ENCODE measurements at regions not wholly inside any gene's neighbourhood (a gene's known extent, or its start where the extent isn't known, plus 50 kb on each side); places are given as distances from the start of the nearest gene placed in this dataset.
"Not testable (repeated sequence)": the region's sequence is repeated elsewhere in the genome, so short reads cannot be mapped to it uniquely, and the experiment has no call there.

DNA sequence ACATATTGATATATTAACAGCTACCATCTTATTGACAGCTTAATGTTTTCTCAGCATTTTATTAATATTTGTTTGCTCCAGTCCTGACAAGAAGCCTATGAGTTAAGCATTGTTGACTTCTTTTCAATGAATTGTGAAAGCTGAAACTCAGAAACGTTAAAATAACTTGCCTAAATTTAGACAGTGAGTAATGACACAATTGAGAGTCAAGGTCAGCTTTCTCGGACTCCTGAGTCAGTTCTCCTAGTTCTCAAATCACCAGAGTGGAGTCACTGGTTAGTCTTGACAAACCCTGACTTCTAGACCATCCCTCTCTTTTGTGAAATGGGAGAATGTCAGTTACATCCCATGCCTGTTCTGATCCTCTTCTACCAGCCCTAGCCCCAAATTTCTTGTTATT lies 222.7 kb upstream of the ACO1 start:
- Mint-ChIP-seq H3K36me3 (ENCODE audit: insufficient read depth, unreplicated experiment) (no peaks in the 10 kb centered on the region), H3K9me3 (ENCODE audit: unreplicated experiment) (no peaks in the 10 kb centered on the region), H3K27me3 (ENCODE audit: insufficient read depth, unreplicated experiment) (no peaks in the 10 kb centered on the region), H3K4me3 (ENCODE audit: unreplicated experiment) (no peak overlapping the region), H3K27ac (ENCODE audit: unreplicated experiment) (no peak overlapping the region), H3K4me1 (ENCODE audit: low read depth, unreplicated experiment) (no peaks in the 10 kb centered on the region)
- no peaks in the 10 kb centered on the region for H3K9me3 ChIP-seq
- no peak overlapping the region for H3K4me3 ChIP-seq (ENCODE audit: low read depth, low read length)
- no peaks in the 10 kb centered on the region for H3K4me1 ChIP-seq
- ChIA-PET POLR2A (no interaction called here), CTCF (no interaction called here)
- TF ChIP-seq, protein P1, sequence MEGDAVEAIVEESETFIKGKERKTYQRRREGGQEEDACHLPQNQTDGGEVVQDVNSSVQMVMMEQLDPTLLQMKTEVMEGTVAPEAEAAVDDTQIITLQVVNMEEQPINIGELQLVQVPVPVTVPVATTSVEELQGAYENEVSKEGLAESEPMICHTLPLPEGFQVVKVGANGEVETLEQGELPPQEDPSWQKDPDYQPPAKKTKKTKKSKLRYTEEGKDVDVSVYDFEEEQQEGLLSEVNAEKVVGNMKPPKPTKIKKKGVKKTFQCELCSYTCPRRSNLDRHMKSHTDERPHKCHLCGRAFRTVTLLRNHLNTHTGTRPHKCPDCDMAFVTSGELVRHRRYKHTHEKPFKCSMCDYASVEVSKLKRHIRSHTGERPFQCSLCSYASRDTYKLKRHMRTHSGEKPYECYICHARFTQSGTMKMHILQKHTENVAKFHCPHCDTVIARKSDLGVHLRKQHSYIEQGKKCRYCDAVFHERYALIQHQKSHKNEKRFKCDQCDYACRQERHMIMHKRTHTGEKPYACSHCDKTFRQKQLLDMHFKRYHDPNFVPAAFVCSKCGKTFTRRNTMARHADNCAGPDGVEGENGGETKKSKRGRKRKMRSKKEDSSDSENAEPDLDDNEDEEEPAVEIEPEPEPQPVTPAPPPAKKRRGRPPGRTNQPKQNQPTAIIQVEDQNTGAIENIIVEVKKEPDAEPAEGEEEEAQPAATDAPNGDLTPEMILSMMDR (IDR thresholded peaks at IDR 0.05; ENCODE audit: insufficient read depth in 1 of 2, low read depth in 1 of 2, low read length in 1 of 2, severe bottlenecking in 1 of 2, unreplicated experiment in 1 of 2), result no peak
- H3K36me3 ChIP-seq (ENCODE audit: control insufficient read depth, insufficient read depth, low read length), result no peaks in the 10 kb centered on the region
- no TSS peak for BruUV-seq (replicated peaks)
- H3K27me3 ChIP-seq (replicated peaks; ENCODE audit: control insufficient read depth, insufficient read depth, low read length), result no peaks in the 10 kb centered on the region
- no peak for DNase-seq
- intact Hi-C loops (cut with micrococcal nuclease; ENCODE audit: unreplicated experiment), result no loop called here

DNA sequence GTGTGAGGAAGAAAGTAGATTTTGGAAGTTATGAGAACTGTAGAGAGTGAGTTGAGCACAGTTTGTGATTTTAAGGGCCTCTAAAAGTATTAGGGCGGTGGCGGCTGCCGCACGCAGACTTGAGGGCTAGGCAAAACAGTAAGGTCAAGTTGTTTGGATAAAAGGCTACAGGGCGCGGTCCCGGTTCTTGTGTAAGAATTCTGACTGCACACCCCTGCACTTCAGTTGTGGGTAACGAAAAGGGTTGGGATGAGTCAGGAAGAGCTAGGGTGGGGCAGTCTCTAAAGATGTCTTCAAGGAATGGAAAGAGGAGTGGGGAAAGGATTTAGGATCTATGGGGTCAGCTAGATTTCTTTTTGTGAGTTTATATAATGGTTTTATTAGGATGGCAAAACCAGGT lies 218.1 kb upstream of the ACO1 start:
- H3K27me3 Mint-ChIP-seq (ENCODE audit: insufficient read depth, unreplicated experiment); H3K36me3 Mint-ChIP-seq (ENCODE audit: insufficient read depth, unreplicated experiment); H3K4me3 ChIP-seq (ENCODE audit: low read depth, low read length); H3K4me1 ChIP-seq; H3K27ac Mint-ChIP-seq (ENCODE audit: unreplicated experiment); CTCF ChIA-PET; H3K4me3 Mint-ChIP-seq (ENCODE audit: unreplicated experiment); H3K27me3 ChIP-seq (replicated peaks; ENCODE audit: control insufficient read depth, insufficient read depth, low read length); H3K4me1 Mint-ChIP-seq (ENCODE audit: low read depth, unreplicated experiment); POLR2A ChIA-PET; H3K9me3 Mint-ChIP-seq (ENCODE audit: unreplicated experiment); BruUV-seq (replicated peaks); DNase-seq; H3K9me3 ChIP-seq; H3K36me3 ChIP-seq (ENCODE audit: control insufficient read depth, insufficient read depth, low read length); intact Hi-C loops (cut with micrococcal nuclease; ENCODE audit: unreplicated experiment): not testable (repeated sequence)

DNA sequence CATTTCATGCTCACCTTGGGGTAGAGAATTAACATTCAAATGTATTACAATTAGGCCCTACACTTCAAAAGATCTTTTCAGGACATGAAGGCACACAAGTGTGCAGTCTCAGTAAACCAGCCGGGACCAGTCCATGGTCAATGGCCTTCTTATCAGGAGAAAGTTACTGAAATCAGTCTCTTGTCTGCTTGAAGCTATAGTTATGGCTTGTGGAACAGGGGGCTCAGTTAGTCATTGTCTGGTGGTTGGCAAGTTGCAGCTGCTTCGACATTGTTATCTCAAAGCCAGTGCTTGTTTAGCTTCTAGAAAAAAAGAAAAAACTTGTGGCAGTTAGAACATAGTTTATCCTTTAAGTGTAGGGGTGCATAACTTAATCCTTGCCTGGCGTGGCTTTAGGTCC lies 213.1 kb upstream of the ACO1 start:
- no peaks in the 10 kb centered on the region for H3K4me1 ChIP-seq
- Mint-ChIP-seq H3K27ac (ENCODE audit: unreplicated experiment) (no peak overlapping the region), H3K4me1 (ENCODE audit: low read depth, unreplicated experiment) (no peaks in the 10 kb centered on the region), H3K4me3 (ENCODE audit: unreplicated experiment) (no peak overlapping the region), H3K36me3 (ENCODE audit: insufficient read depth, unreplicated experiment) (no peaks in the 10 kb centered on the region), H3K9me3 (ENCODE audit: unreplicated experiment) (no peaks in the 10 kb centered on the region), H3K27me3 (ENCODE audit: insufficient read depth, unreplicated experiment) (peaks cover 7% of the 10 kb centered on the region)
- TF ChIP-seq, protein P1 (IDR thresholded peaks at IDR 0.05; ENCODE audit: insufficient read depth in 1 of 2, low read depth in 1 of 2, low read length in 1 of 2, severe bottlenecking in 1 of 2, unreplicated experiment in 1 of 2), result no peak
- intact Hi-C loops (cut with micrococcal nuclease; ENCODE audit: unreplicated experiment), result no loop called here
- no peaks in the 10 kb centered on the region for H3K9me3 ChIP-seq
- BruUV-seq (replicated peaks), result no TSS peak
- no peak overlapping the region for H3K4me3 ChIP-seq (ENCODE audit: low read depth, low read length)
- H3K36me3 ChIP-seq (ENCODE audit: control insufficient read depth, insufficient read depth, low read length), result no peaks in the 10 kb centered on the region
- ChIA-PET CTCF (no interaction called here), POLR2A (no interaction called here)
- no peak for DNase-seq
- no peaks in the 10 kb centered on the region for H3K27me3 ChIP-seq (replicated peaks; ENCODE audit: control insufficient read depth, insufficient read depth, low read length)

DNA sequence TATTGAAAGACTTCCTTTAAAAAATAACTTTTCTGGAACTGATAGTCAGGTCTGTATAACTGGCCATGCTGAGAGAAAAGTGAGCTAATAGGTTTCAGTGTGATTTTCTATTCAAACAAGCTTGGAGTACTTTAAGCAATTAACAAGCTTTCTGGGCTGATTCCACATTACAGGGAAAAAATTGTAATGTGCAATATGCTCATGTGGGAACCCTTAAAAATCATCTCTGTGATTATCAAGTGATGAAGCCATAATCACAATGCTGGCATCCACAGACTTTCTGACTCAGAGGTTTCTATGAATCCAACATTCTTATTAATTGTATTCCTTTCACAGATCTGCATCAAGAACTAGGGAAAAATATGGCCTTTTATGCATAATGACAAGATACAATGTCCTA lies 212.2 kb upstream of the ACO1 start:
- Histone ChIP-seq H3K27me3 (replicated peaks; ENCODE audit: control insufficient read depth, insufficient read depth, low read length) (no peaks in the 10 kb centered on the region), H3K36me3 (ENCODE audit: control insufficient read depth, insufficient read depth, low read length) (no peaks in the 10 kb centered on the region), H3K4me1 (no peaks in the 10 kb centered on the region), H3K9me3 (no peaks in the 10 kb centered on the region), H3K4me3 (ENCODE audit: low read depth, low read length) (no peak overlapping the region)
- Mint-ChIP-seq H3K4me1 (ENCODE audit: low read depth, unreplicated experiment) (no peaks in the 10 kb centered on the region), H3K27me3 (ENCODE audit: insufficient read depth, unreplicated experiment) (peaks cover 7% of the 10 kb centered on the region), H3K9me3 (ENCODE audit: unreplicated experiment) (no peaks in the 10 kb centered on the region), H3K4me3 (ENCODE audit: unreplicated experiment) (no peak overlapping the region), H3K27ac (ENCODE audit: unreplicated experiment) (no peak overlapping the region), H3K36me3 (ENCODE audit: insufficient read depth, unreplicated experiment) (no peaks in the 10 kb centered on the region)
- ChIA-PET CTCF (no interaction called here), POLR2A (no interaction called here)
- intact Hi-C loops (cut with micrococcal nuclease; ENCODE audit: unreplicated experiment), result no loop called here
- TF ChIP-seq, protein P1 (IDR thresholded peaks at IDR 0.05; ENCODE audit: insufficient read depth in 1 of 2, low read depth in 1 of 2, low read length in 1 of 2, severe bottlenecking in 1 of 2, unreplicated experiment in 1 of 2), result no peak
- BruUV-seq (replicated peaks), result no TSS peak
- no peak for DNase-seq
